ENCODE measurements at regions not wholly inside any gene's neighbourhood (a gene's known extent, or its start where the extent isn't known, plus 50 kb on each side); places are given as distances from the start of the nearest gene placed in this dataset.

- TF ChIP-seq ZNF830 (tag by site-specific recombination; IDR thresholded peaks at IDR 0.05; ENCODE audit: low read depth): no peak
These were observed 534.7 kb downstream of the PLCL1 start (continued) for GRCh38 chr2:198339116-198339515.

- Histone ChIP-seq H3K9me3 (ENCODE audit: control insufficient read depth, insufficient read depth, low read depth, low read length) (no peaks in the 10 kb centered on the region), H3K4me1 (ENCODE audit: control insufficient read depth, insufficient read depth, low read length) (no peaks in the 10 kb centered on the region), H3K4me3 (ENCODE audit: low read depth, low read length) (no peak overlapping the region), H3K27ac (ENCODE audit: extremely low read depth, low read depth, low read length) (no peak overlapping the region), H3K36me3 (ENCODE audit: control insufficient read depth in 2 of 2, insufficient read depth in 1 of 2, low read length in 2 of 2) (no peaks in the 10 kb centered on the region)
- ChIA-PET CTCF (interaction anchor here (0.6 to 1.0 kb wide), 2 partner anchors 16 to 218 kb away, joined by 3 read pairs; no protein-coding TSS in a partner anchor), POLR2A (interaction anchor here (0.7 kb wide), 1 partner anchor 25 kb away, joined by 5 read pairs; no protein-coding TSS in a partner anchor)
- no peak for TF ChIP-seq SETDB1 (IDR thresholded peaks at IDR 0.05; ENCODE audit: insufficient read length, low read length)
- no peak for TF ChIP-seq ZNF335 (tag by site-specific recombination; conservative IDR thresholded peaks at IDR 0.05)
- no peak for TF ChIP-seq BCL11B (tag by site-specific recombination; IDR thresholded peaks at IDR 0.05; ENCODE audit: low read depth)
- TF ChIP-seq ZNF555 (tag by site-specific recombination; conservative IDR thresholded peaks at IDR 0.05): no peak
- no peak for TF ChIP-seq REST (tag by site-specific recombination; IDR thresholded peaks at IDR 0.05)
- TF ChIP-seq IKZF3 (tag by site-specific recombination; IDR thresholded peaks at IDR 0.05): no peak
- no peak for TF ChIP-seq ZNF239 (tag by site-specific recombination; IDR thresholded peaks at IDR 0.05)
- TF ChIP-seq ZNF544 (tag by site-specific recombination; IDR thresholded peaks at IDR 0.05): no peak
- no peak for TF ChIP-seq ZNF18 (tag by site-specific recombination; IDR thresholded peaks at IDR 0.05)
- TF ChIP-seq ZNF548 (tag by site-specific recombination; IDR thresholded peaks at IDR 0.05): no peak
- no peak for TF ChIP-seq ZFP37 (tag by site-specific recombination; IDR thresholded peaks at IDR 0.05)
- TF ChIP-seq ZNF621 (tag by site-specific recombination; IDR thresholded peaks at IDR 0.05): no peak
- TF ChIP-seq PRDM2 (tag by site-specific recombination; IDR thresholded peaks at IDR 0.05; ENCODE audit: borderline replicate concordance): no peak
- no peak for TF ChIP-seq ZNF138 (tag by site-specific recombination; IDR thresholded peaks at IDR 0.05; ENCODE audit: borderline replicate concordance)
- TF ChIP-seq ZBTB8A (tag by site-specific recombination; IDR thresholded peaks at IDR 0.05): no peak
- TF ChIP-seq ZNF777 (tag by site-specific recombination; IDR thresholded peaks at IDR 0.05; ENCODE audit: borderline replicate concordance): no peak
- no peak for TF ChIP-seq ZBTB48 (tag by site-specific recombination; IDR thresholded peaks at IDR 0.05)
- no peak for TF ChIP-seq ZNF501 (tag by site-specific recombination; IDR thresholded peaks at IDR 0.05)
These were observed 533.0 kb downstream of the PLCL1 start for GRCh38 chr2:198337368-198337767.
